HCEC 1CT (cell line): ENCODE measurements at regions not wholly inside any gene's neighbourhood (a gene's known extent, or its start where the extent isn't known, plus 50 kb on each side); places are given as distances from the start of the nearest gene placed in this dataset.
"Not testable (repeated sequence)": the region's sequence is repeated elsewhere in the genome, so short reads cannot be mapped to it uniquely, and the experiment has no call there.

Experiments
- DNase-seq: peaks from one replicate; pipeline ENCODE4 v3.0.0-alpha.2; 2017

DNA sequence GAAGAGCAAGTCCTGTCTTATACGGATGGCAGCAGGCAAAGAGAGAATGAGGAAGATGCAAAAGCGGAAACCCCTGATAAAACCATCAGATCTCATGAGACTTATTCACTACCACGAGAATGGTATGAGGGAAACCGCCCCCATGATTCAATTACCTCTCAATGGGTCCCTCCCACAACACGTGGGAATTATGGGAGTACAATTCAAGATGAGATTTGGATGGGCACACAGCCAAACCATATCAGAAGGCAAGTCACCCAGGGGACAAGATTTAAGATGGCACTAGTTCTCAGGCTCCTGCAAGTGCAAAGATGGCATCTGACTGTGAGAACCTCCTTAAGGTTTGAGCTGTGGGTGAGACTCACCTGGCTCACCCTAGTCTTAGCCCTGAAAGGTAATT, 984.3 kb downstream of the AACS start:
- not testable (repeated sequence) for DNase-seq

DNA sequence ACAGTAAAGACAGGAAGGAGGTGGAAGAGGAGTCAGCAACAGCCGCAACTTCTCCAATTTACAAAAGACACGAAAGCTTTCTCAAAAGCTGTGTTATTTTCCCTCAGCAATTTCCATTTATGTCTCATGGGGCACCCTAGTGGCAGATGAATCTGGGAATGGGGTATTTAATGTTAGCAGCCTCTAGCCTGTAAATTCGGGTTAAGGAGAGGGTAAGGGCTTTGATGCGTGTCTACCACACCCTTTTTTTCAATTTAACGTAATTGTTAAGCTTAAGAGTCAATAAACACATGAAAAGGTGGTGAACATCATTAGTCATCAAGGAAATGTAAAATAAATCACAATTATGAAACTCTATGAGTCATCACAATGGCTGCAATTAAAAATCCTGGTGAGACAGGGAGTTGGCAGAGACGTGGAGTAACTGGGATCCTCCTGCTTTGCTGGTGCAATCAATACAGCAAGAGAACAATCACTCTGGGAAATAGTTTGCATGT, 986.4 kb downstream of the AACS start:
- peak; percentile 30 for DNase-seq

DNA sequence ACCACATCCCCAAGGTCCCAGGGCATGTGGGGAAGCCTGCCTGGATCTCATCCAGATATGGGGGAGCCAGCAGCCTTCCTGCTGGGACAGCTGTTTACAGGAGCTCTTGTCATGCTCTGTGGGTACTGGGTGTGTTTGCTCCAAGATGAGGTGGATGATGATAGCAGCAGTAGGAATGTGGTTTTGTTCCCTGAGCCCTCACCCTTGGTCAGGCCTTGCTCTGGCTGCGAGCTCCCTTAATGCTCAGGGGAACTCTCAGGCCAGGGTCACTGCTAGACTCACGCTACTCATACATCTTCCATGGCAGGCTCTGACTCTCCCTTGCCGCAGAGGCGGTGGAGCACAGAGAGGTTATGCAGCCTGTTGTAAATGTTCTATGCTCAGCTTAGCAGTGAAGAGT, 990.3 kb downstream of the AACS start:
- no peak for DNase-seq

DNA sequence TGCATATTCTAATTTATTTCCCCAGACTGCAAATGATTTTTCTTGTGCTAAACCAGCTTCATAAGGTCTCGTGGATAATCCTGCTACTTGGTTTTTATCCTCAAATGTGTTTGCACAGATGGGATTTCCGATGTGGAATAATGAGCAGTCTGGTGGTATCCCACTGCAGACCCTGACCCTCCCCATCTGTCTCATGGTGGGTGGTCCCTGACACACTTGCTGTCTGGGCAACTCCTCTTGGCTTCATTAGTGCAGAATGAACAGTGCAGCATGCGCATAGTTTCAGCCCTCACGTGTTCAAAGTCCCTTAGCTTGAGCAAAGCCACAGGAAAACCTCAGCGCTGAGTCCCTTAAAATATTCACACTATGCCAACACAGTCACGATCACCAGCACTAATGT, 996.5 kb downstream of the AACS start:
- no peak for DNase-seq

DNA sequence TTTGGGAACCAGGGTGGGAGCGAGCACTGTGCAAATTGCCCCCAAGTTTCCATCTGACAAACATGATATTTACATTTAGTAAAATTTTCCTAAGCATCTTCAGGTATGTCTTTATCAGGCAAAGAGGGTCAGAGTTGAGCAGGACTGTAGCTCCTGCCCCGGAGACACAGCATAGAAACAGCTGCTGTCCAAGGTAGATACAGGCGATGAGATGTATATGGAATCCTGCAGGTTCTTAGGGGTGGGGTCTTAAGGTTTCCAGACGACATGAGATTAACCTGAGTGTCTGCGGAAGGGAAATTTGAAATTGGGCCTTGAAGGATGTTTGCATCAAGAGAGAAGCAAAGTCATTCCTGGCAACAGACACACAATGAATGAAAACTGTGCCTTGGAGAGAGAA, 998.8 kb downstream of the AACS start:
- DNase-seq, result no peak

DNA sequence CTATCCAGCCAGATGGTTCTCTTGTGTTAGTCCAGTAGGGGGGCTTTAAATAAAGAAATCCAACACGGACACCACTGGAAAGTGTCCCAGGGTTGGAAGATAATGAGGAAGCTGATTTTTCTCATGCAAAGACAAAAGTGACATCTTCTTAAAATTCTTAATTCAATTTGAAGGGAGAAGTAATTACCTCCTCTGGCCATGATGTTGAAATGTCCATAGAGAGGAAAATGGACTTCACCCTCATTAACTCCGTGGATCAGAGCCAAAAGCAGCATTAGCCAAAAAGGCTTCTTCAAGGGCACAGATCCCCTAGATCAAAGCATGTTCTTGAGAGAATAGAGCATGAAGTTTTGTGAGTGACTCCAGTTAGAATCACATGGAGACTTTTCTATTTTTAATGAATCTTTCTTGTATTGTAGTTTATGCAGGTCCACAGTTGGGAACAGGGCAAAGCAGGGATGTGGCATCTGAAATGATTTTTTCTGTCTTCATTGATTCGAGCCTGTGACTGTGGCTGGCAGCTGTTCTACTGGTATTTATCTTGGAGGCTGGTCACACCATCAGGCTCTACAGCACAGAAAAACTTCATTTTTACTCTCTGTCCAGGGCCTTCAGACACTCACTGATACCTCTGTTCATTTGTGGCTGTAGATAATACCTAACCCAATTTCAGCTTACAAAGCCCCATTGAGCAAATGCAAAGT, 1002.5 kb downstream of the AACS start:
- no peak for DNase-seq

DNA sequence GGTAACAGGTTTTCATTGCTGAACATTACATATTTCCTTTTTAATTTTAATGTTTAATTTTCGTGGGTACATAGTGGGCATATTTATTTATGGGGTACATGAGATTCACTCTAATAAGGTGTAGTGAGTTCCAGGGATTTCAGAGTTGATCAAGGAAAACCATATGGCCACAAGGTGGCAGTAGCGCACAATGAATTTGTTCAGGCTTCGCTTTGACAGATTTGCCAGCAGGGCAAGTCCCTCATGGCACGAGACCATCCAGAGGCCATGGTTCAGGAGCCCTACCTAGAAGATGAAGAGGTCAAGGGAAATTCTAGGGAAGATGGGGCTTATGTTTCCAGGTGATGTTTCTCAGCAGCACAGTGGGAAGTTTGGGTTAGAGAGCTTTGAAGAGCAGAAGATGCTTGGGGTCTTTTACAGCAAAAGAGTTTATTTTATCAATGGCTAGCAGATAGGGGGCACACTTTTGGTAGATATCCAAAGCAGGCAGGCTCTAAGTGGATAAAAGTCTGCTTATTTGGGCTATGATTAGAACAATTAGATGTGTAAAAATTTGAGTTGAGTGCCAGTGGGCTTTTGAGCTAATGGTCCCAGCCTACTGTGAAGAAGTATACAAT, 1004.4 kb downstream of the AACS start:
- peak; percentile 6 for DNase-seq

DNA sequence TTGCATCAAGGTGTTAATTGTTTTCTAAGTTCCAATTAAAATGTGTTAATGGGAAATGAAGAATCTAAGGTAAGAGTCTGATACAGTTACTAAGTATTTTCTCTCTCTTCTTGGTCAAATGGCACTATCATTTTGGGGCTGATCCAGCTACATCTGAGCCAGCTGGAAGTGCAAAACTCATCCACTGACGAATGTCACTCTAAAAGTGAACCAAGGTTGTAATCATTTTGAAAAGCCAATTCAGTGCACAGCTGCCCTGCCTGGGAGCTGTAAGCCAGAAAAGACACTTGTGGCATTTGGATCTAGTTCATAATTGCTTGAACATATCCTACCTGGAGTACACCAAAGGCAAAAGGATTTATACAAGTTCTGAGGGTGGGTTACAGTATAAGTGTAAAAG, 1011.3 kb downstream of the AACS start:
- no peak for DNase-seq

DNA sequence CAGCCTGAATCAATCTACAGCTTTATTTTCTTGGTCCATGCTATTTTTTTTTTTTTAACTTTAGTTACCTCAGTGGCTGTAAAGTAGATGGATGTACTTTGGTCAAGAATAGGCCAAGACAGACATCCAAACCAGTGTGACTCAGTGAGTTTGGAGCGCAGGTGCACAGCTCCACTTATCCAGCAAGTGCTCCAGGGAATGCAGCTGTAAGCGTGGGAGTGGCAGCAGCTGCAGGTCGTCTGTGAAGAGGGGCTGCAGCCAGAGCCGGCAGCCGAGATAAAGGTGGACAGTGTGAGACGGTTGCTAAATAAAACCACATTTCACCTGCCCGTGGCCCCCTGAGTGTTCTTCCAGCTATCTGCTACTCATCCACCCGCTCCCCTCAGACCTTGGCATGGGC, 1018.7 kb downstream of the AACS start:
- no peak for DNase-seq

DNA sequence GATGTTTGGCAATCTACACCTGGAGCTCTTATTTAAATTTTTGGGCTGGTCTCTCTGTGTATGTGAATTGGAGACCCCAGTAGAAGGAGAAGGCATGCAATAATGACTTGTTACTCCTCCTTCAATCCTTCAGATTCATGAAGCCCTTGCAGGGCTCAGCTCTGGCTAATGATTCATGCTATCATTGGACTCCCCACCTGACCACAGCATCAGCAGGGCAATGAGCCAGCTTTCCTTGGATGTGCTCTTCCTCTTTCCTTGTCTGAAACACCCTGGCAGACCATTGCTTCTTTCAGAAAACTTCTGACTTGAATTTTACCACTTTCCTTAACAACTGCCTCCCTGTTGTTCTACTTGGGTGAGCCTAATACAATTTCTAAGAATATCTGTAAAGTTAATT, 1019.2 kb downstream of the AACS start:
- no peak for DNase-seq

DNA sequence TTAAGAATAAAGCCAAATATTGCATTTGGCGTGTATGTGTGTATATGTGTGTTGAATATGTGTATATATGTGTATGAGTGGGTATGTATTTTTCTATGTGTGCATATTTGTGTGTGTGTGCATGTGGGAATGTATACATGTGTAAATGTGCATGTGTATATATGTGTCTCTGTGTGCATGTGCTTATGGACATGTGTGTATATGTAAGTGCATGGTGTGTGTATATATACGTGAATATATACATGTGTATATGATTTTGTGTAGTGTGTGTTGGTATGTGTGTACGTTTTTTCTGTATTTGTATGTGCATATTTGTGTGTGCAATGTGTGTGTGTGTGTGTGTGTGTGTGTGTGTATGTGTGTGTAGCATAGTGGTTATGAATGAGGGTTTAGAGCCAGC, 1021.0 kb downstream of the AACS start:
- no peak for DNase-seq

DNA sequence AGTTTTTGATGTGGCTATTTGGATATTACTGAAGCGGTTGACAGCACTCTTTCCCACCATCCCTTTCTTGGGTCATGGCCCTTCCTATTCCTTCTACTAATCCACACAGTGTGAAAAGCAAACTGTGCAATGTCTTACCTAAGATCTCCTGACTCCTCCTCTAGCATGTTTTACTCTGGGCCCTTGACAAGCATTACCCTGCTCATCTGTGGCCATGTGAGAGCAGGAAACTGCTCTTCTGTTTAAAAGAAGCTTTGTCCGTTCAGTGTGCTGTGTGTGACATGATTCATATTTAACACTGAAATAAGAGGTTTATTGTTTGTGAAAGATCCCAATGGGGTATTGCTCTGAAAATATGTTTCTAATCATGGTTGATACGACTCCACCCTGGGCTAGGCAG, 1022.5 kb downstream of the AACS start:
- DNase-seq, result no peak

DNA sequence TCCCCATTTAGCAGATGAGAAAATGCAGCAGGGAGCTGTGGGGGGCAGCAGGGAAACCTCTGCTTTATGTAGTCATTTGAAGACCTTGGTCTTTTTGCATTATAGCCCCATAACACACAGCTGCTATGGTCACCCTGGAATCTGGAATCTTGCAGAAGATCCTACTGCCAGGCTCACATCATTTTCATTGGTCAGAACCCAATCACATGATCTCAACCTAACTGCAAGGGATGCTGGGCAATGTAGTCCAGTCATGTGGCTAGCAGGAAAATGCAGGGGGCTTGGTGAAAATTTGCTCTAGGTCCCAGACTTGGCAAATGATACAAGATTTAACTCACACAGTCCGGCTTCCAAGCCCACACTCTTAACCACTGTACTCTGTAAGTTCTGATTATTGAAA, 1028.7 kb downstream of the AACS start:
- no peak for DNase-seq

DNA sequence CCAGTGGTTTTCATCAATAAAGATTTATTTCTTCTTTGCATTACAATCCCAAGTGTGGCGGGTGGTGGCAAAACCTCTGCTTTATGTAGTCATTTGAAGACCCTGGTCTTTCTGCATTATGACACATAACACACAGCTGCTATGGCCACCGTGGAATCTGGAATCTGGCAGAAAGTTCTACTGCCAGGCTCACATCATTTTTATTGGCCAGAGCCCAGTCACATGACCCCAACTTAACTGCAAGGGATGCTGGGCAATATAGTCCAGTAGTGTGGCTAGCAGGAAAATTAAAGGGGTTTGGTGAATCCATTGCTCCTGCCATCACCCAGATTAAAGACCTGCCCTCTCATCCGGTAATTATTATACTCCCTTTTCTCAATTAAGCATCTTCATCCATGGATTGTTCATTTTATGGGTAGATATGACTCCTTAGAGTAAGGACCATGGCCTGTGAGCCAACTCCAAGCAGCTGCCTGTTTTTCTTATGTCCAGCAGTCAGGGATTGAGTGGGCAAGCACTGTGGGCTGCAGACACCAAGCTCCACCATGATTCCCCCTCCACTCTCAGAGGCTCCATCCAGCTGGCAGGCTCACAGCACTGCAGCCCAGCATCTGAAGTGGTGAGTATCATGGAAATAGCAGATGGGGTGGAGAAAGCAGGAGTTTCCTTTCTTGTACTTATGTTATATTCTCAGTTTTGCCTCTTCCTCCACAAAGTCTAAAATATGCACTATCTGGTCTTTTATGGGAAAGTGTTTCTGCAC, 1030.7 kb downstream of the AACS start:
- DNase-seq, result no peak

DNA sequence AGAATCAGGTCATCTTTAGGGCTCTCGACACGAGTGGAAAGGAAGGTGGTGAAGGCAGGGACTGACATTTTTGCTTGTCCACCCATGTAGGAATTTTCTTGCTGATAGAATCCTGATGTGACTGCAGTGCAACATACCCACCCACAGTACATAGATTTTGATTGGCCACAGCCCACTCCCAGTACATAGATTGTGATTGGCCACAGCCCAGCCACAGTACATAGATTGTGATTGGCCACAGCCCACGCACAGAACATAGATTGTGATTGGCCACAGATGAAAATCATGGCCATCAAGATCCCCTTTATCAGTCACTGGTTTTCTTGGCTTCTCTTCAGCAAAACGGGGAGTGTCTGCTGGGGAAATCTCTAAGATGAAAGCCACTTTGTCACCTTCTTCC, 1041.5 kb downstream of the AACS start:
- DNase-seq, result no peak

DNA sequence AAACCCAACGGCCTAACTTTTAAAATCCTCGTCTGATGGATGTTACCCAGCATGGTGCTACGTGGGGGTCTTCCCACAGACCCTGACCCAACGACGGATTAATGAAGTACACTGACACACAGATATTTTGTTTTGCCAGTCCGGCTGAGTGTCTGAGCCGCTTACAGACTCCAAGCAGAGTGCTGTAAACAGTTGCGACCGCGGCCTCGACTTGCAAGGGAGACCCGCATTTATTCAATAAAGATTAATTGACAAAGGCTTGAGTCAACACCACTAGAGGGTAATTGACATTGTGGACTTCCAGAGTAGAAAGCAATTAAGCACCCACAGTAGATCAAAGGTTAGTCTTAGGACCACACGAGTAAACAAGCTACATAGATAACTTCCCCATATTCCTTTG, 1042.4 kb downstream of the AACS start:
- no peak for DNase-seq

DNA sequence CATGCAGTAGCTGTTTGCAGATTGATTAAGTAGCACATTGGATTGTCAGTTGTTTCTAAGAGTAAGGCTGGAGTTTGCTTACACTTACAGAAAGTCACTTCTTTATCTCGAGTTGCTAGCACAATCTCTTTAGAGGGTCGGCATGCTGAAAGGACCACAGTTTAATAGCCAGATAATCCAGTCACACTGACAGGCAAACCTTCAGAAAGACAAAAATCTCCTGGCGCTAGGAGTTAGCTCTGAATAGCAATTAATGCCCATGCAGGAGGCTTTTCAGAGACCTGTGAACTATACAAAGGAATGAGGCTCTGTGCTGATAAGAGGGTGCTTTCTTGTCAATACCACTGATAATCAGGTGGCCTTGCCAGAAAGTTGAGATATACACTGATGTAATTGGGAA, 1043.0 kb downstream of the AACS start:
- no peak for DNase-seq

DNA sequence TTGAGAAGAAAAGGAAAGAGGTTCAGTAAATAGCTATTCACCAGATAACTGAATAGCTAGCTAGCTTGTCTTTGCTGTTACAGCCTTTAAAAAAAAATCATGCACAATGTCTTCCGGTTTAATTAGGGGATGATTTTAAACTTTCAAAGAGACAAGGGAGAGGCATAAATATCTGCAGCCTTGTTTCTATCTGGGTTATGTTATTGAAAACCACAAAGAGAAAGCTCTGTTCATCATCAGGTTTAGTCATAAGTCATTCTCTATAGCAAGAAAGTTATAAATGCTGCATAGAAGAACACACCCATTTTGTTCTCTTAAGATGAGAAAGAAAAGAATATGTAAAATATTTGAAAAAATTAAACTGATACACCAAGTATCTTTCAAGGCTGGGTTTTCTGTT, 1046.9 kb downstream of the AACS start:
- DNase-seq, result no peak

DNA sequence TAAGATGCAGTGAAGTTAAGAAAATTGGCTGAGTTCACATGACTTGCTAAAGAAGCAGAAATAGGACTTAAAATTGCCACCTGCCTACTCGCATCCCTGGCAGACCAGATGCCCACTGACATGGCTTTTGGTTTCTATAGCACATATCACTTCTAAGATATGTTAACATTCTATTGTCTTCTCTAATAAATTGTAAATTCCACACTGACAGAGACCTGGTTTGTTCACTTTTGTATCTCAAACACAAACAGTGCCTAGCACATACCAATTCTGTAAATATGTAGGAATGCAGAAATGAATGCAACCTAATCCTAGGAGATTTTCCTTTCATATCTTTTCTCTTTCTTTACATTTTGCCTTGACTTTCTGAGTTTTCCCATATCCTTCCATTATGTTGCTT, 1047.6 kb downstream of the AACS start:
- no peak for DNase-seq

DNA sequence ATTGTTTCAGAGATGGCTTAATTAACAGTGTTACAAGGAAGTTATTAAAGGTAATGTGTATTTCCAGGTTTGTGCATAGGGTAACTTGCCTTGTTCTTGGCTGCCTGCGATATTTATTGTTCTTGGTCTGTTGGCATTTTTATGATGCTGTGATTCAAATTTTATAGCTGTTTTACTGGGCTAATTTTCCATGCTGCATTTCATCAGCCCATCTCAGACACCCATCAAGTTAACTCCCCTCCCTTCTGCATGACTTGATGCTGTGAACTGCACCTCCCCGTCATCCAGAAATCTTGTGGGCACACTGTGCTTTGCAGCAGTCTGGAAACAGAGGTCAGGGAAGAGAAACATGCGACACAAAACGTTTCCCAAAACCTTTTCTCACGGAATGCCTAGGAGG, 1049.2 kb downstream of the AACS start:
- DNase-seq, result no peak

DNA sequence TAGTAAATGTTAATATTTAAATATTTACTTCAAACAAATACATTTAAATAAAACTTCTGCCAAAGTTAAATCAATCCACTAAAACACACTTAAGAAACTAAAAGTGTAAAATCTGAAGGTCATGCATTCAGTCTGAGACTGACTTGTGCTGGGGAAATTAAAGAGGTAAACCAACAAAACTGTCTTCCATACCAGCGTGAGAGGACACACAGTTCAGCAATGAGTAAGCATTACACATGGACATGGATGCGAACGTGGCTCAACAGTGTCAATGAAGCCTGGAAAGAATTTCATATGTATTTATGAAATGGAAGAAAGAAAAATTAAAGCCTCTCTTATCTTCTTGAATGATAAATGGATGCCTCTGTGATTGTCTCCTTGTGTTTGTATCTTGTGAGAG, 1052.3 kb downstream of the AACS start:
- DNase-seq, result no peak

DNA sequence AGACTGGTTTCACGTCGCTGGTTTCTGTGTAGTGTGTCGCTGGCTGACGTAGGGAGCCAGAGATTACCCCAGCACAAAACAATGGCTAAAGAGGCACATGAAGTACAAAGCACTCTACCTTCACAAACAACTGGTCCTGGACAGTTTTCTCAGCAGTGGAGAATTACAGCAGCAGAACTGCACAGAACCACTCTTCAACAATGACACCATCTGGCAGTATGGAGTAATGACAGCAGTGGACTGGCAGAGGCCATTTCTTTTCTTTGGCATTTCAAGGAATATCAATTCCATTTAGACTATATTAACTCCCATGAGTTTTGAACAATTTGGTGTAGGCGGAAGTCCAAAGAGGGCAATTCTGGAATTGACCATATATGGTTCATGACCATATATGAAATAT, 1074.1 kb downstream of the AACS start:
- no peak for DNase-seq

DNA sequence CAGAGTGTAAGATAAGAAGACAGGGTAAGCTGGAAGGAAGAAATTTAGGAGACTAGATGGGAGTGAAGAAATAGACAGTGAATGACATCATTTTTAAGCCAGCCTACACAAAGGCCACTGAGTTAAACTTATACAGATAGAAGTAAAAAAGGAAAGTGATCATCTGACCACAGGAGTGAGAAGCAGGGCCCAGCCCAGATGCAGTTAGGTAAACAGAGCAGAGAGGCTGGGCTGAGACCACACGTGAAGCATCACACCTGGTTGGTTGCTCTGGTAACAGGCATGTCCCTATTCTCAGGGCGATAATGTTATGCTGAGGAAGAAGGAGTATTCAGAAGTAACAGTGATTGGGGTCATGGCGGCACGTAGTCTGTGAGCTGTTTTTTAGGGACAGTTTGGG, 1079.4 kb downstream of the AACS start:
- no peak for DNase-seq

DNA sequence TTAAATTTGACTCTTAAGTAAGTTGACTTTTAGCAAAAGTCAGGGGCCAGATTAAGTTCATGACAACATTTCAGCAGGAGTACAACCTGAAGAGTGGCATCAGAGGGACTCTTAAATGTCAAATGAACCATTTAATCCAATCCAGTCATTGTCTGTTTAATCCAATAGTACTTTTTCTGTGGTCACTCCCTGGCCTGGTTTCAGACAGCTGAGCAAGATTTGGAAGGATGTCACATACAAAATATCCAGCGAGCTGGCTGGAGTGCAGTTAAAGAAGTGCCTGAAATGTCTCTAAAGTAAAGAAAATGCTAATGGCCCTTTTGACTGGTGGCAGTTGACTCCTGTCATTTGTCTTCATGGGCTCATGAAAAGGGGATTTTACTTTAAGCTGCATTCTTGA, 1082.1 kb downstream of the AACS start:
- no peak for DNase-seq
